ENCODE measurements at regions not wholly inside any gene's neighbourhood (a gene's known extent, or its start where the extent isn't known, plus 50 kb on each side); places are given as distances from the start of the nearest gene placed in this dataset.
"Not testable (repeated sequence)": the region's sequence is repeated elsewhere in the genome, so short reads cannot be mapped to it uniquely, and the experiment has no call there.

DNA sequence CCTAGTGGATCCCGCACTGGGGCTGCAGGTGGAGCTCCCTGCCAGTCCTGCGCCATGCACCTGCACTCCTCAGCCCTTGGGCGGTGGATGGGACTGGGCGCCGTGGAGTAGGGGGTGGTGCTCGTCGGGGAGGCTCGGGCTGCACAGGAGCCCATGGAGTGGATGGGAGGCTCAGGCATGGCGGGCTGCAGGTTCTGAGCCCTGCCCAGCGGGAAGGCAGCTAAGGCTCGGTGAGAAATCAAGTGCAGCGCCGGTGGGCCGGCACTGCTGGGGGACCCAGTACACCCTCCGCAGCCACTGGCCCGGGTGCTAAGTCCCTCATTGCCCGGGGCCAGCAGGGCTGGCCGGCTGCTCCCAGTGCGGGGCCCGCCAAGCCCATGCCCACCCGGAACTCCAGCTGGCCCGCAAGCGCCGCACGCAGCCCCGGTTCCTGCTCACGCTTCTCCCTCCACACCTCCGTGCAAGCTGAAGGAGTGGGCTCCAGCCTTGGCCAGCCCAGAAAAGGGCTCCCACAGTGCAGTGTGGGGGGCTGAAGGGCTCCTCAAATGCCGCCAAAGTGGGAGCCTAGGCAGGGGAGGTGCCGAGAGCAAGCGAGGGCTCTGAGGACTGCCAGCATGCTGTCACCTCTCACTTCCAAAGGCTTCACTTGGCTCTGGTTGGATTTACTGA, 342.5 kb downstream of the KCNN2 start:
- TF ChIP-seq, protein P1, sequence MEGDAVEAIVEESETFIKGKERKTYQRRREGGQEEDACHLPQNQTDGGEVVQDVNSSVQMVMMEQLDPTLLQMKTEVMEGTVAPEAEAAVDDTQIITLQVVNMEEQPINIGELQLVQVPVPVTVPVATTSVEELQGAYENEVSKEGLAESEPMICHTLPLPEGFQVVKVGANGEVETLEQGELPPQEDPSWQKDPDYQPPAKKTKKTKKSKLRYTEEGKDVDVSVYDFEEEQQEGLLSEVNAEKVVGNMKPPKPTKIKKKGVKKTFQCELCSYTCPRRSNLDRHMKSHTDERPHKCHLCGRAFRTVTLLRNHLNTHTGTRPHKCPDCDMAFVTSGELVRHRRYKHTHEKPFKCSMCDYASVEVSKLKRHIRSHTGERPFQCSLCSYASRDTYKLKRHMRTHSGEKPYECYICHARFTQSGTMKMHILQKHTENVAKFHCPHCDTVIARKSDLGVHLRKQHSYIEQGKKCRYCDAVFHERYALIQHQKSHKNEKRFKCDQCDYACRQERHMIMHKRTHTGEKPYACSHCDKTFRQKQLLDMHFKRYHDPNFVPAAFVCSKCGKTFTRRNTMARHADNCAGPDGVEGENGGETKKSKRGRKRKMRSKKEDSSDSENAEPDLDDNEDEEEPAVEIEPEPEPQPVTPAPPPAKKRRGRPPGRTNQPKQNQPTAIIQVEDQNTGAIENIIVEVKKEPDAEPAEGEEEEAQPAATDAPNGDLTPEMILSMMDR (IDR thresholded peaks at IDR 0.05) = not testable (repeated sequence)
- TF ChIP-seq POLR2A (IDR thresholded peaks at IDR 0.05) = not testable (repeated sequence)
